Stimulated activated CD4-positive, alpha-beta T cell treated with anti-CD3 and anti-CD28 coated beads, TNF-alpha, amount 100 ng/mL, for 24 hours (primary cell): ENCODE measurements at regions not wholly inside any gene's neighbourhood (a gene's known extent, or its start where the extent isn't known, plus 50 kb on each side); places are given as distances from the start of the nearest gene placed in this dataset.

ENCODE experiments used
- DNase-seq, 3 experiments: peaks; one replicate each; pipeline ENCODE4 v3.0.0-alpha.2; 2020; ENCODE audit warnings: low read depth in 3 of 3

DNA sequence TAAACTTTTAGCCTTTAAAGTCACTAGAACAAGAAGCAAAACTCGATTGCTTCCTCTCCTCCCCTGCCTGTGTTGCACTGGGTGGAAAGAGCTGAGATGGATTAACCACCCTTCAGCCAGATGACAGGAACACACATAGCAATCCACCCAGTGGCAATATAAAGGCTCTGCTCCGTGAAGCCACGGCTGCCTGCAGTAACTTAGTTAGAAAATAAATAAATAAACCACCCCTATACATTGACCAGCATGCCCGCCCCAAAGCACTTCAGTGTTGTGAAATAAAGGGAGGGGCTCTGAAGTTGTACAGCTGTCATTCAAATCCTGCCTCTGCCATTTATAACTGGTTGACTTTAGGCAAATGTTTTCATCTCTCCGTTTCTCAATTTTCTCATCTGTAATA is 217.1 kb upstream of the LDB2 start:
- DNase-seq: no peak

DNA sequence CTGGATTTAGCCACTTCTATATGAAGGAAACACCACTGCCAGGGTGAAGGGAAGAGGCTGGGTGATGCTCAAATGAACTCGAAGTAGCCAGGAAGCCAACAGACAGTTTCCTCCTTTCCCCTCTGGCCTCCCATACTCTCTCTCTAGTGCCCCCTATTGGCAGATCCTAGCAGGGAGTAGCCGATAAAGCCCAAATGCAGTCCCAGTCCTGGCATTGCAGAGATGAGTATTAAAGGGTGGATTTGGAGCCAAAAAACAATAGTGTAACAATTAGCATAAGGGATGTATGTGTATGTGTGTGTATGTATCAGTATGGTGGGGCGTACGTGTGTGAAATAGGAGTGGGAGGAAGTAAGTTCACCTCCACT is 213.8 kb upstream of the LDB2 start:
- DNase-seq: no peak

DNA sequence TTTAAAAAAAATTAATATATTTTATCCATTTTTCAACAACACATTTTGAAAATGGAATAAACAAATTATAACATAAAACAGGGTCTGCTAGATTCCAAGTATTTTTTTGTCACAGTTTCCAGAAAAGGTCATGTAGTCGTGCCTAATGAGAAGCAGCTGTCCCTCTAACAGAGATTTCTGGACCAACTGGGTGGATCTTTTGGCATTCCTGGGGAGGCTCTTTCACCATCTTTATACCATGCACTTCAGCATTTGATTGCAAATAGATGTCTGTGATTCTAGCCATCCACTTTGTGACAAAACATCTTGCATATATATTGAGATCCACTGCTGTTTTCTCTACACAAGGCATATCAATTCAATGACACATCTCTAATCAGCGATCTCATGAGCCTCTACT is 210.7 kb upstream of the LDB2 start:
- DNase-seq: no peak

DNA sequence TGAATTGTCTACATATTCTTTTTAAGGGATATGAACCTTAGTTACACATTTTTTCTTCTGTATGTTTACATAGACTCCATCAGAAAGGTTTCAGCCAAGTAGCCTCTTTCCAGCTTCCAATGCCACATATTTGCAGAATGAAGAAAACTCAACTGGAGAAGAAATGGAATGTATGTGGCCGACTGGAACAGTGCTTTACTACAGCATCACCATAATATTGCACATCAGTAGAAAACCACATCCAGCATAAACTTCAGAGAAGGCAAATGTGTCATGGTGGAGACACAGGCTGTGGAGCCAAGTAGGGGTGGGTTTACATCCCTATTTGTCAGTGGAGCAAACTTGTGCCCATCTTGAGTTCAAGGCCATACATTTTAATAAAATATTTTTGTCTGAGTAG is 204.8 kb upstream of the LDB2 start:
- no peak for DNase-seq

DNA sequence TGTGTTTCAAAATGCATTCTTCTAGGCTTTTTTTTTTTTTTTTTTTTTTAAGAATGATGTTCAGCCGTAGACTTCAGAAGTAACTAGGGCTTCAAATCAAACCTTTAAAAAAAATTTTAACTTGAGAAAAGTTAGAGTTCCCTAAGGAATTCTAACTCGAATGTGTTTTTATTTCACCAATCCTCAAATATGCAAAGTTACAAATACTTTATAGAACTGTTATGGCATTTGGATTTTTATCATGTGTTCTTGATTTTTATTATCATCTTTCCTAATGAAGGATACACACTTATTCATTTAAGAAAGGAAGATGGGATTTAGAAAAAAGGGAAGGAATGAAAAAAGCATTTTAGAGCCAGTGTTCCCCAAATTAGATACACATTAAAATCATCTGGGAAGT is 200.6 kb upstream of the LDB2 start:
- no peak for DNase-seq

DNA sequence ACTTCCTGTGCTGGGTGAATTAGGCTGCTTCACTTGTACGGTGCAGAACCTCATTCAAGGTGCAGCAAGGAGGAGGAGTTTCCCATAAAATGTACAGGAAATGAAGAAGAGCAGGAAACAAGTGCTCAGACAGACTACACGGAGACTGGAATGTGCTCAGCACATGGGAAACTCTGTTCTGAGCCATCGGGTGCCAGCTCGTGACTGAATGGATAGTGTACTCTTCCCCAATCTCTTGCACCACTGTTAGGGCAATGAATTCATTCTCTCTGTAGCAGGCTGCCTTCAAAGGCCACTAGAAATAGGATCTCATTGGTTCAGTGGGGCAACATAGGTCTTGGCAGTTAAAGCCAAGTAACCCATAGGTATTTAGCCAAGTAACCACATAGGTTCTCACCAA is 200.0 kb upstream of the LDB2 start:
- no peak for DNase-seq

DNA sequence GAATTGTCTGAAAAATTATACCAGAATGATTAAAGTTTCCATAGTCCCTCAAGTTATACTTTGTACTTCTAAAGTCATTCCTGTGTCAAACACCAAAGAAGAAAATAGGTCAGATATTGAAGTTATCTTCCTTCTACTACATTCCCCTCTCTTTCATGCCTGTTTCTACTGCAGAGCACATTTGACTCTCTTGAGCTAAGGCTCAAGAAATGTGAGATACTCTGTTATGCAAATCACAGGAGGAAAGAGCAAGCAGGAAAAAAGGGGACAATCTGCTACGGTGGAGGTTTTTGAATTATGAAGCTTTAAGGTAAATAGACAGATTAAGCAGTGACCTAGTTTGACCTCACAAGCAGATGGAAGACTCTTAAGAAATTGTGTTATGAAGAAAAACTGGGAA is 198.9 kb upstream of the LDB2 start:
- DNase-seq: no peak

DNA sequence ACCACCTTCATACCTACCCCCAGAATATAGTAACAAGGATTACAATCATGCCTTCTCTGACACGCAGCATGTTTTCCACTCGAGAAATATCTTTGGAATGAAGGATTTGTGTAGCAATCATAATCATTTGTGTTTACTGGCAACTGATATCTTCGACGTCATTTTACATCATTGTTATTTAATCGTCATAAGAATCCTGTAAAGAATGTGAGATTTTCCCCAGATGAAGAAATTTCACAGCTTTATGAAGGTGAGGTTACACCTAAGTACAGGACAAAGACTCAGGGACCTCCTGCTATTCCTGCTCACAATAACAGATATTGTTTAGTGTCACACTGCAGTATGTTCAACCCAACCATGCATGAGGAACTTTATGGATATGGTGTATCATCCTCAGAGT is 198.2 kb upstream of the LDB2 start:
- DNase-seq: no peak

DNA sequence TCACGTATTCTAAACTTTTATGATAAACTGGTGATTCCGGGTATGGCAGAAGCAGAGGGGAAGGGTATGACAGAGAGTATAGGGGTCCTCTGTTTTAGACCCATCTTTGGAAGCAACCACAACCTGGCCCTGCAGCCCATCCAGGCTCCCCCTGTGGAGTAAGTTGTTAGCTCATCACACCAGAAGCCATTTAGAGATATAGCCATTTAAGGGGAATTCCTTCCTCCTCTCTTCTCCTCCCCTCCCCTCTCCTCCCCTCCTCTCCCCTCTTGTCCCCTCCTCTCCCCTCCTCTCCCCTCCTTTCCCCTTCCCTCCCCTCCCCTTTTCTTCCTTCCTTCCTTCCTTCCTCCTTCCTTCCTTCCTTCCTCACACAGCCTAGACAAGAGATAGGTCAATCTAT is 197.3 kb upstream of the LDB2 start:
- DNase-seq: no peak

DNA sequence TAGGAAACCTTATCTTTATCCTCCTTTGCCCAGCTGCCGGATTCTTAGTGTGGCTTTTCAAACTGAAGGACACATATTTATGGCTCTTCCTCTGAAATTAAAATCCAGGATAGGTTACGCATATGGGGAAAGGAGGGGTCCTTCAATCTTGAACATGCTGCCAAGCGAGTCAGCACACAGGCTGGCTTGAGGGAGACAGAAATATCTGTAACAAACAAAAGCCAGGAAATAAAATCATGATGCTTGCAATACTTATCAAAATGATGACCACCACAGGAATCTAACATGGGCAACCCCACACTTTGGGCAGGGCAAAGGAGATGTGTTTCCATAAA is 196.4 kb upstream of the LDB2 start:
- DNase-seq: no peak

DNA sequence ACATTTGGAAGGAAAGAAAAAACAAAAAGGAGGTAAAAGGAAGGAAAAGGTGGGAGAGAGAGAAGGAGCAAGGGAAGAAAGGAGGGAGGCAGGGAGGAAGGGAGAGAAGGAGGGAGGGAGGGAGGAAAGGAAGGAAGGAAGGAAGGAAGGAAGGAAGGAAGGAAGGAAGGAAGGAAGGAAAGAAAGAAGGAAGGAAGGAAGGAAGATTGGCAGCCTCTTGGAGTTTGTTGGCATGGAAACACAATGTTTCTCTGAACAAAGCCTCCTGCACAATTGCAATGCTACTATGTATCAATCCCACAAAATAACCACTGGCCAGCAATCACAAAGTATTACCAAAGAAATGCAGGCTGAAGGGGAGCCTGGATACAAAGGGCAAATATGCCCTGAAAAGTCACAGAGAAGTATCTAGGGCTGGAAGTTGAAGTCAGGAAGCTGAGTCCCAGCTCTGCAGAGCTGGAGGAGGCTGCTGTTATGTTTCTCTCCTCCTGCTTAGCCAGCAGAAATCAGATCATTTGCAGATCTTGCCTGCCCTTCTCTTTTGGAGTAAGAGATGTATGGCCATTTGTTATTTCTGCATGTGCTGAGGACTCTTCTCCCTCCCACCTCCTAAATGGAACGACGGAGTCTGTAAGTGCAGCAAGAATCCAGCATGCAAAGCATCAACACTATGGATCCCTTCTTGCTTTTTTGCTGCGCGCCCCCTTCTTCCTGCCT is 195.9 kb upstream of the LDB2 start:
- DNase-seq: no peak

DNA sequence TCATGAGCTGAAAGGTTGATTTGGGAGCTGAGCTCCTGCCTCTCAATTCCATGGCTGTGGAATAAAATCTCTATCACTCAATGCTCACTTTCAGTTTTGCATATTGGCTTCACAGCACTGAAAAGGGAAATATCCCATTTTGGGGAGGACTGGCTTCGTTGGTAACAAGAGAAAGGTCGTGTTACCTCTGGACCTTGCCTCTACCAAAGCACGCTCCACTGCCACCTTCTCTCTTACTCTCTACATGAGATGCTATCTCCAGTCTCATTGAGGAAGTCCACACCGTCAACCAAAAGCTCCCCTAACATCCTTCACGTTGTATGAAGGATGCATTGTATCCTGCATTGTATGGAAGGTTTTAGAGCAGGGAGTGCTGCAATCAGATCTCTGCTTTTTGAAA is 195.0 kb upstream of the LDB2 start:
- no peak for DNase-seq

DNA sequence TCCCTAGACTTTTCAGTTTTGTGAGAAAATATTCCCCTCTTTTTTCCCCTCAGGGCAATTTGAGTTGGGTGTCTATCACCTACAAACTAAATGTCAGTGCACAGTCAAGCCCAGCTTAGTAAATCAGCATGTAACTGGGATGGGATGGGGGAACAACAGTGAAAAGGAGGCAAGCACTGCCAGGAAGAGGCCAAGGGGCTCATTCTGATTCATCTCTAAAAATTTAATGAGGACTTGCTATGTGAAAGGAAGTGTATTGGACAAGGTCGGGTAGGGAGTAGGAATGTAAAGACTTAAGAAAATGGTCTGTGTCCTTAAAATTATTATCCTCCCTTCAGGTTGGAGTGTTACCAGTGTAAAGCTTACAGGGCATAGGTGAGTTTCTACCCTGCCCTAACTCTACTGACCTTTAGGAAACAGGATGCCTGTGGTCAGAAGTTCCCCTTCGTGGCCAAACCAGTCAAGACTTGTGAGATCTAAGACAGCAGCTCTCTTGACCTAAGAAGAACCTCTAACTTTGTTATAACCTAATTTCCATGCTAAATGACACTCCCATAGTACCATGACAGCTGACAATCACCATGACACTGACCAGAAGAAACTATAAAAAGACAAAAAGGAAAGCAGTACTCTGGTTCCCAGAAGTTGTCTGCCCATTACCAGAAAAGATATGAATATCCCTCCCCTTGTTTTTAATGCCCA is 194.4 kb upstream of the LDB2 start:
- DNase-seq: no peak

DNA sequence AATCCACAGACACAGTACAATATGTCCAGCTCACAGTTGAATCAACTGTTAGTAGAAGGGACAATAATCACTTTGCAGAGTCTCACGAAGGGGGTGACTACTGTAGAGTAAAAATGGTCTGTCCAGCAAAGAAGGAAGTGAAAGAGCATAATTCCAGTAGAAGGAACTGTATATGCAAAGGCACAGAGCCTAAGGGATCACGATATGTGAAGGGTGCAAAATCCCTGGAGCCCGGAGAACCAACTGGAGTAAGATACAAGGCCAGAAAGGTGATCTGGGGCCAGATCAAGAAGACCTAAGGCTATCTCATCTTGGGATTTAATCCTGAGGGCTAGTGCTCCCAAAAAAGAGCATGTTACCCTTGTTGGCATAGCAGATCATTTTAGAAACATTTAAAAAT is 192.7 kb upstream of the LDB2 start:
- no peak for DNase-seq

DNA sequence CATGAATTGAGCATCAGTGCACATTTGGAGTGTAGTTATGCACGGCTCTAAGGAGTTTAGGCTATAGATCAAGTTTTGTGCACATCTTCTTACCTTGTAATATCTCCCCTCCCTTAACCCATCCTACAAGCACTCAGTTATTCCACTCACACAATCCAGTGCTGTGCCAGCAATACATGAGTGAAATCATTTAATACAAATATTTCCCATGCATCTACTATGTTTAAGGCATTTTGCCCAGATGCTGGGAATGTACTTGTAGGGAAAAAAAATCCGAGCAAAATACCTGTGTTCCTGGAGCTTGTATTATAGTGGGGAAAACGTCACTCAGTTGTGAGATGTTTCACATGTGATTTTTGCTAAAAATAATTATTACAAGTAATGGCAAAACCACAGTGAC is 191.6 kb upstream of the LDB2 start:
- DNase-seq: no peak

DNA sequence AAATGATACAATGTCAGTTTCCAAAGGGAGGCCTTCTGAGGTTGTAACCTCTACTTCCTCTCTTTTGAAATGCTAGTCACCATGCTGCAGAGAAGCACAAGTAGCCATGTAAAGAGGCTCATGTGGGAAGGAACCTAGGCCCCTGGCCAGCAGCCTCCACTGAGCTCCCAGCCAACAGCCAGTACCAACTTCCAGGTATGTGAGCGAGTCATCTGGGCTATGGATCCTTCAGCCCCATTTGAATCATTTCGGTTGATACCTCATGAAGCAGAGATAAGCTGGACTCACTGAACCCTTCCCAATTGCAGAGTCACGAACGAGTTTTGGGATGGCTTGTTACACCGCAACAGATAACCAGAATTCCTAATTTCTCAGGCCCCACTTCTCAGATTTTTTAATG is 187.0 kb upstream of the LDB2 start:
- no peak for DNase-seq

DNA sequence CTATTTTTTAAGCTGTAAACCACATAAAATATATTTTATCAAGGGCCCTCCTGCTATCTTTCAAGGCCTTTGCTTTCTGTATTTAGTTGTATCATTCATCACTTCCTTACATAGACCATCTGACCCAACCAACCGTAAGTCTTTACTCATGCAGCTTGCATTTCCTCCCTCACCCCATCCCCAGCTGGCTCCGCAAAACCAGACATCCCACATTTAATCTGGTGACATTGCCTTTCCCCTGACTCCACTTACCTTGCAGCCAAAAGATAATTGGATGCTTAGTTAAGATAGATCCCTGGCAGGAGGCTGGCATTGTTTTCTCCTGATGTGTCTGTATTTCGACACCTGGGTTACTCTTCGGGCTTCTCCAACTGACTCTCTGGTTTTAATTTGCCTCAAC is 183.7 kb upstream of the LDB2 start:
- no peak for DNase-seq

DNA sequence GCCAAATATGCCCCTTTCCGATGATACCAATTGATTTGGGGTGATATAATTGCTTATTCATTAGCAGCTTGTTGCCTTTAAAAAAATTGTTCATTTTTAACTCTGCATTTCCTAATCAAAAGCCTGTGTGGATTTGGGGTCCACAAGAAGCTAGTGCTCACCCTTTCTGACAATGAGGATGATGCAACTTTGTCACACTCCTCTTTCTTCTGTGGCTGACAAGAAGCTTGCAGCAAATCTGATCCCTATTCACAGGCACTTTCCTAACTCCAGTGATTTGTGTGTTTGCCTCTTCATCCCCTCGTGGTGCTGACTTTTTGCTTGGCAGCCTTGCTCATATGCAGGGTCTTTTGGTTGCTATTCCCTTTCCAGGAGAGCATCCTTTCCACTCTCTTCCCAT is 182.7 kb upstream of the LDB2 start:
- no peak for DNase-seq

DNA sequence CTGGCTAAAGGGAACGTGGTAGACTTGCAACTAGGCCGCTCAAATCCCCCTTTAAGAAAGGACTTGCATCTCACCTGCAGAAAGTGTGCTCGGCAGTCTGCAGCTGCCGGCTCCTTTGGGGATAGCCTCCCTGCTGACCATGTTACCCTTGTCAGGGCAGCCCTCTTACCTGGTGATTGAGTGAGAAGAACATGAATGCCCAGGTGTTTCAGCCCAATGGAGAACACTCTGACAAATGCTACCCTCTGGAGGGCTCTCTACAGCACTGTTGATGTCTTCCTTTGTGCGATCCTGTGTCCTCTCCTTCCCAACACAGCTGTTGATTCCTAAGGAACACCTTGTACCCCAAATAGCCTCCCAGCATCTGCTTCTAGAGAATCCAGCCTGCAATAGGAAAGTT is 178.7 kb upstream of the LDB2 start:
- DNase-seq: no peak

DNA sequence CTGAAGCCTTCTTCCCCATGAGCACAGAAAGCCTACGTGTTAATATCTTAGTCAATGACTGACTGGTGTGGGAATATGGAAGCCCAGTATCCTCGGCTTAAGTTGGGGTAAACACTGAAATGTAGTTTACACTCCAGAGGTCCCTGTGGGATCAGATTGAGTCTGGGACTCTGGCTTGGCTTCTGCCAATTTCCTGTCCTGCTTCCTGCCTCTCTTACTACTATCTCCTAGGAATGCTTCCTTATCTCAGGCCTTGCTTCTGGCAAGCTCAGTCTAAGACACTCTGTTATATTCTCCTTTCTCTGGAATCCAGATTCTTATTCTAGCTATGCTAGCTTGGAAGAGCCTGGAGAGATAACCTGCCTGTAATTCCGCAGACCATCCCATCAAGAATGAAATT is 174.0 kb upstream of the LDB2 start:
- DNase-seq: no peak

DNA sequence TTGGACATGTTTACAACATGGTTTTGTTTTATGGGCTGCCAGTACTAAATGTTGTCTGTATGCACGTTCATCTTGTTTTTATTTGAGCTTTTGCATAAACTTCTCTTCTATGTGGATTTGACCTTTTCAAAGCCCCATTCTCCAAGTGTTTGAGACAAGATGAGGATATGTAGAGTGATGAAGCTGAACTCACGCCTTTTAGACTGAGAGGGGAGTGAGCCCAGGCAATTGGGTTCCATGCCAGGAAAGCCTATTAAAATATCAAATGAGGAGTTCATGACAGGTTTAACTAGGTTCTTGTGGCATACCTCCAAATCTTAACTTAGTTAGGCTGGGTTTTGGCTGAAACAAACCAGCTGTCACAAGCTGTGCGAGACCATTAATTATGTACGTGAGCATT is 170.4 kb upstream of the LDB2 start:
- DNase-seq: no peak

DNA sequence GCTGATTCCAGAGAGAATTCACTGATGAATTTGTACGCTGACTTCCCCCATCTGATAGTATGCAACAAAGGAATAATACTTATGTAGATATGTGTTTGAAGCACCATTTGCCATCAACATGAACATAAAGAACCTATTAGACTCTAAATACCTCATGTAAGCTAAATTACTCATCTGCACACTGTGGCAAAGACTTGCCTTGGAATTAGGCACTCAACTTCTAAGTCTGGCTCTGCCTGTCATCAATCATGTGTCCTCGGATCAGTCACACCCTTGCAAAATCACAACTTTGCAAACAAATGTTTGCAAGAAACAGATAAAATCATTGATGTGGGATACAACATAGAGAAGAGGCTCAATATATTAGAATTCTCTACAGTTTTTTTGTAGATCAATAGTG is 169.9 kb upstream of the LDB2 start:
- DNase-seq: no peak

DNA sequence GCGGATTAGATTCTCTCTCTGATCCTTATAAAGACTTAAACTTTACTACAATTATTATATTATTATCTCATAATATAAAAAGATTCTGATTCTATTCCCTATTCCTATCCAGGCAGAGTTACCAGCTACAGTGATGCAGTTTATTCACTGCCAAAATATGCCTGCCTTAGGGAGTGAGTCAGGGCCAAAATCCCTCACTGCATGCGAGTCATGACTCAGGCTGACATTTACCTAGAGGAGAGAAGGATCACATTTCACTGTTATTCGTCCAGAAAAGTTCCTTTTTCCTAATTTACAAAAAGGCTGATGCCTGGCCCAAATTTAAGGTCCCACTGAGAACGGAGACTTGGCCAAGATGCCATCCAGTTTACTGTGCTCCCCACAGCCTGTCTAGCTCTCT is 168.5 kb upstream of the LDB2 start:
- DNase-seq: no peak

DNA sequence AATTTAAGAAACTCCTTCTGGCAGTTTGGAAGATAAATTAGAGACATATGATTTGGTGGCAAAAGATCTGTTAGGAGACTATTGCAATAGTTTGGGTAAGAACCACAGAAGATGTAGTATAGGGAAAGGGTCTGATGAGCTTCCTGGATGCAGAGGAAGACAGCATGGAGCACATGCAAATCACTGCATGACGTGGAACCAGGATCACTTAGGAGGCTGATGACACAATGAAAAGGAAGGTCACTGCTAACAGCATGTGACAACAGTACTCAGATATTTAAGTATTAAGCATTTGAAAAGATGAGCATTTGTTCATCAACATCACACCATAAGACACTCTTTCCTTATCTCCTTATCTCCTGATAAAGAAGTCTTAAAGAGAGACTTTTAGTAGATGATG is 167.8 kb upstream of the LDB2 start:
- no peak for DNase-seq
